ENCODE measurements at regions not wholly inside any gene's neighbourhood (a gene's known extent, or its start where the extent isn't known, plus 50 kb on each side); places are given as distances from the start of the nearest gene placed in this dataset.

- Histone ChIP-seq H3K27ac (no peak overlapping the region), H3K4me3 (no peak overlapping the region), H3K36me3 (ENCODE audit: low read depth) (no peaks in the 10 kb centered on the region), H3K79me2 (ENCODE audit: low read depth) (no peaks in the 10 kb centered on the region), H2AFZ (no peak overlapping the region), H4K20me1 (ENCODE audit: insufficient read depth) (no peaks in the 10 kb centered on the region), H3F3A (ENCODE audit: insufficient read depth, low read depth) (no peaks in the 10 kb centered on the region), H3K4me1 (replicated peaks; ENCODE audit: insufficient read depth) (no peaks in the 10 kb centered on the region), H3K27me3 (ENCODE audit: insufficient read depth, low read depth) (peaks cover 61% of the 10 kb centered on the region; the same call in 1 of the 2 replicates), H3K9me3 (ENCODE audit: insufficient read depth, low read depth) (no peaks in the 10 kb centered on the region), H3K9me2 (ENCODE audit: insufficient read depth) (no peaks in the 10 kb centered on the region), H3K4me2 (no peak overlapping the region)
- ChIA-PET POLR2A (ENCODE audit: unreplicated experiment) (no interaction called here), CTCF (no interaction called here)
- intact Hi-C loops (cut with micrococcal nuclease; ENCODE audit: unreplicated experiment) = no loop called here
- no TSS peak for BruUV-seq (replicated peaks)
- no peak for TF ChIP-seq EZH2 (IDR thresholded peaks at IDR 0.05; ENCODE audit: low read depth)
- TF ChIP-seq CTCF (conservative IDR thresholded peaks at IDR 0.05) = no peak
- DNase-seq = no peak
Measured at GRCh38 chr12:125262851-125263250, 197.6 kb downstream of the AACS start.

- Histone ChIP-seq H3K4me1 (replicated peaks; ENCODE audit: insufficient read depth) (no peaks in the 10 kb centered on the region), H3K9me2 (ENCODE audit: insufficient read depth) (no peaks in the 10 kb centered on the region), H3F3A (ENCODE audit: insufficient read depth, low read depth) (no peaks in the 10 kb centered on the region), H3K27ac (no peak overlapping the region), H4K20me1 (ENCODE audit: insufficient read depth) (no peaks in the 10 kb centered on the region), H2AFZ (no peak overlapping the region), H3K36me3 (ENCODE audit: low read depth) (no peaks in the 10 kb centered on the region), H3K4me2 (no peak overlapping the region), H3K79me2 (ENCODE audit: low read depth) (no peaks in the 10 kb centered on the region), H3K9me3 (ENCODE audit: insufficient read depth, low read depth) (no peaks in the 10 kb centered on the region), H3K4me3 (no peak overlapping the region), H3K27me3 (ENCODE audit: insufficient read depth, low read depth) (peaks cover 61% of the 10 kb centered on the region)
- BruUV-seq (replicated peaks) = no TSS peak
- DNase-seq = no peak
- ChIA-PET CTCF (no interaction called here), POLR2A (ENCODE audit: unreplicated experiment) (no interaction called here)
- no peak for TF ChIP-seq CTCF (conservative IDR thresholded peaks at IDR 0.05)
- no peak for TF ChIP-seq EZH2 (IDR thresholded peaks at IDR 0.05; ENCODE audit: low read depth)
- intact Hi-C loops (cut with micrococcal nuclease; ENCODE audit: unreplicated experiment) = no loop called here
Measured at GRCh38 chr12:125263385-125263784, 198.2 kb downstream of the AACS start.

GRCh38 chr12:125267114-125267513 lies 201.9 kb downstream of the AACS start:
- Histone ChIP-seq H3K4me3 (no peak overlapping the region), H3K4me1 (replicated peaks; ENCODE audit: insufficient read depth) (no peaks in the 10 kb centered on the region), H3K27me3 (ENCODE audit: insufficient read depth, low read depth) (peaks cover 52% of the 10 kb centered on the region), H2AFZ (no peak overlapping the region), H3K9me2 (ENCODE audit: insufficient read depth) (no peaks in the 10 kb centered on the region), H3F3A (ENCODE audit: insufficient read depth, low read depth) (no peaks in the 10 kb centered on the region), H3K79me2 (ENCODE audit: low read depth) (no peaks in the 10 kb centered on the region), H3K9me3 (ENCODE audit: insufficient read depth, low read depth) (no peaks in the 10 kb centered on the region), H3K4me2 (no peak overlapping the region), H3K27ac (no peak overlapping the region), H3K36me3 (ENCODE audit: low read depth) (no peaks in the 10 kb centered on the region), H4K20me1 (ENCODE audit: insufficient read depth) (no peaks in the 10 kb centered on the region)
- intact Hi-C loops (cut with micrococcal nuclease; ENCODE audit: unreplicated experiment) = no loop called here
- no peak for TF ChIP-seq CTCF (conservative IDR thresholded peaks at IDR 0.05)
- no peak for TF ChIP-seq EZH2 (IDR thresholded peaks at IDR 0.05; ENCODE audit: low read depth)
- CTCF ChIA-PET = no interaction called here
- POLR2A ChIA-PET (ENCODE audit: unreplicated experiment) = no interaction called here
- DNase-seq = no peak
- BruUV-seq (replicated peaks) = no TSS peak
